Stimulated activated CD4-positive, alpha-beta T cell treated with anti-CD3 and anti-CD28 coated beads, TNF-alpha, amount 100 ng/mL, for 4 hours (primary cell): ENCODE measurements at regions not wholly inside any gene's neighbourhood (a gene's known extent, or its start where the extent isn't known, plus 50 kb on each side); places are given as distances from the start of the nearest gene placed in this dataset.

Experiments
- DNase-seq, 3 experiments: peaks; one replicate each; pipeline ENCODE4 v3.0.0-alpha.2; 2020; ENCODE audit warnings: low read depth in 3 of 3

GRCh38 chr12:89859508-89860220, 151.0 kb upstream of the ATP2B1 start:
- no peak for DNase-seq

GRCh38 chr12:89858718-89859117, 150.1 kb upstream of the ATP2B1 start:
- DNase-seq: no peak

GRCh38 chr12:89857652-89858274, 149.1 kb upstream of the ATP2B1 start:
- no peak for DNase-seq

GRCh38 chr12:89856431-89856830, 147.8 kb upstream of the ATP2B1 start:
- DNase-seq: no peak

GRCh38 chr12:89848732-89849131, 140.1 kb upstream of the ATP2B1 start:
- no peak for DNase-seq

- DNase-seq: no peak
Measured at GRCh38 chr12:89846473-89847055, 137.9 kb upstream of the ATP2B1 start.

GRCh38 chr12:89845767-89846166, 137.1 kb upstream of the ATP2B1 start:
- no peak for DNase-seq

GRCh38 chr12:89845366-89845765, 136.7 kb upstream of the ATP2B1 start:
- no peak for DNase-seq

GRCh38 chr12:89844539-89844938, 135.9 kb upstream of the ATP2B1 start:
- no peak for DNase-seq

GRCh38 chr12:89840162-89840922, 131.7 kb upstream of the ATP2B1 start:
- DNase-seq: no peak

- no peak for DNase-seq
Measured at GRCh38 chr12:89839444-89839843, 130.8 kb upstream of the ATP2B1 start.

- no peak for DNase-seq
Measured at GRCh38 chr12:89838833-89839232, 130.2 kb upstream of the ATP2B1 start.

- no peak for DNase-seq
Measured at GRCh38 chr12:89836026-89836425, 127.4 kb upstream of the ATP2B1 start.

GRCh38 chr12:89834676-89835075, 126.0 kb upstream of the ATP2B1 start:
- no peak for DNase-seq

GRCh38 chr12:89833337-89834252, 125.0 kb upstream of the ATP2B1 start:
- DNase-seq: no peak

GRCh38 chr12:89832336-89832735, 123.7 kb upstream of the ATP2B1 start:
- no peak for DNase-seq

GRCh38 chr12:89831310-89832095, 122.9 kb upstream of the ATP2B1 start:
- DNase-seq: no peak

- no peak for DNase-seq
Measured at GRCh38 chr12:89829434-89829975, 120.9 kb upstream of the ATP2B1 start.

- no peak for DNase-seq
Measured at GRCh38 chr12:89828575-89828974, 119.9 kb upstream of the ATP2B1 start.

- no peak for DNase-seq
Measured at GRCh38 chr12:89827592-89827991, 119.0 kb upstream of the ATP2B1 start.
